GM10266 (cell line): ENCODE measurements at regions not wholly inside any gene's neighbourhood (a gene's known extent, or its start where the extent isn't known, plus 50 kb on each side); places are given as distances from the start of the nearest gene placed in this dataset.

Source experiments
- DNase-seq: peaks from one replicate; pipeline ENCODE4 v3.0.0; 2012; ENCODE audit errors: extremely low spot score
- CTCF ChIP-seq: IDR thresholded peaks from 2 replicates; pipeline ENCODE4 v1.5.1; 2012; ENCODE audit warnings: mild to moderate bottlenecking, low read depth; ENCODE audit not compliant: control insufficient read depth, insufficient read depth; ENCODE audit errors: missing control alignments

GRCh38 chr18:75868031-75868430 lies 440.5 kb upstream of the SMIM21 start:
- DNase-seq: no peak
- TF ChIP-seq CTCF: no peak

- no peak for TF ChIP-seq CTCF
- DNase-seq: no peak
Observed at GRCh38 chr18:75865639-75866038, 438.1 kb upstream of the SMIM21 start.

- TF ChIP-seq CTCF: no peak
- DNase-seq: no peak
Observed at GRCh38 chr18:75864816-75865215, 437.3 kb upstream of the SMIM21 start.

- DNase-seq: no peak
- no peak for TF ChIP-seq CTCF
Observed at GRCh38 chr18:75863696-75864095, 436.2 kb upstream of the SMIM21 start.

- DNase-seq: no peak
- no peak for TF ChIP-seq CTCF
Observed at GRCh38 chr18:75862458-75862857, 435.0 kb upstream of the SMIM21 start.

GRCh38 chr18:75860166-75860565 lies 432.7 kb upstream of the SMIM21 start:
- TF ChIP-seq CTCF: no peak

GRCh38 chr18:75859533-75859932 lies 432.0 kb upstream of the SMIM21 start:
- no peak for TF ChIP-seq CTCF
- DNase-seq: no peak

More at GRCh38 chr18:75860166-75860565, 432.7 kb upstream of the SMIM21 start:
- DNase-seq: no peak

- no peak for TF ChIP-seq CTCF
- DNase-seq: no peak
Observed at GRCh38 chr18:75858754-75859153, 431.3 kb upstream of the SMIM21 start.
